Activated CD4-positive, alpha-beta T cell treated with anti-CD3 and anti-CD28 coated beads for 36 hours (primary cell): ENCODE measurements at regions not wholly inside any gene's neighbourhood (a gene's known extent, or its start where the extent isn't known, plus 50 kb on each side); places are given as distances from the start of the nearest gene placed in this dataset.
A peak's percentile ranks its signal among the peaks of the same experiment; 100 is the strongest.
"Not testable (repeated sequence)": the region's sequence is repeated elsewhere in the genome, so short reads cannot be mapped to it uniquely, and the experiment has no call there.

Source experiments
- ATAC-seq: fragments of 200-7000 bp; cut with Tn5 transposase; one replicate; pipeline ENCODE4 v1.10.0; 2021; ENCODE audit warnings: mild to moderate bottlenecking, moderate library complexity
- CTCF ChIA-PET: fragments of 350-600 bp; sonication (Branson Sonifier 250); formaldehyde crosslinking; loops from one replicate; lab custom pipeline; 2021; ENCODE audit warnings: antibody characterized with exemption; lab: Charles Lee
- POLR2A ChIA-PET: fragments of 350-600 bp; sonication (Branson Sonifier 250); formaldehyde crosslinking; loops from one replicate; lab custom pipeline; 2021; ENCODE audit warnings: antibody characterized with exemption, inconsistent platforms; lab: Charles Lee
- DNase-seq: peaks from one replicate; pipeline ENCODE4 v3.0.0-alpha.2; 2020
- H3K27ac Mint-ChIP-seq: one replicate; pipeline ENCODE4 v1.8.0; 2021; ENCODE audit warnings: mixed read lengths
- H3K27me3 Mint-ChIP-seq: one replicate; pipeline ENCODE4 v1.8.0; 2021; ENCODE audit warnings: mixed read lengths
- H3K36me3 Mint-ChIP-seq: one replicate; pipeline ENCODE4 v1.8.0; 2021; ENCODE audit warnings: low read depth, mixed read lengths
- H3K4me1 Mint-ChIP-seq: one replicate; pipeline ENCODE4 v1.8.0; 2021; ENCODE audit warnings: mixed read lengths
- H3K4me3 Mint-ChIP-seq: one replicate; pipeline ENCODE4 v1.8.0; 2021; ENCODE audit warnings: mild to moderate bottlenecking, moderate library complexity, mixed read lengths
- H3K9me3 Mint-ChIP-seq: one replicate; pipeline ENCODE4 v1.8.0; 2021; ENCODE audit warnings: low read depth, mixed read lengths
- intact Hi-C, 2 experiments: fragments of 100-400 bp; cut with DNase I in 1 of 2; cut with micrococcal nuclease in 1 of 2; formaldehyde crosslinking; loops; one replicate each; pipeline versions ENCODE4 v1.14.2 to v1.15.1; 2022 to 2024; cut with DNase I, micrococcal nuclease

GRCh38 chrX:136975684-136976470 lies 57.9 kb downstream of the GPR101 start:
- DNase-seq (no peak), ATAC-seq (no peak)
- ChIA-PET CTCF (interaction anchor here (1.2 kb wide), 1 partner anchor 63 kb away, joined by 3 read pairs; no protein-coding TSS in a partner anchor), POLR2A (no interaction called here)
- Mint-ChIP-seq H3K27me3 (no peaks in the 10 kb centered on the region), H3K4me1 (no peaks in the 10 kb centered on the region), H3K4me3 (no peak overlapping the region), H3K9me3 (no peaks in the 10 kb centered on the region), H3K36me3 (no peaks in the 10 kb centered on the region), H3K27ac (no peak overlapping the region)
- intact Hi-C loops: no loop called here

GRCh38 chrX:136967966-136968365 lies 65.8 kb downstream of the GPR101 start:
- Mint-ChIP-seq H3K4me3 (no peak overlapping the region), H3K27me3 (no peaks in the 10 kb centered on the region), H3K9me3 (no peaks in the 10 kb centered on the region), H3K36me3 (no peaks in the 10 kb centered on the region), H3K4me1 (peaks cover 11% of the 10 kb centered on the region), H3K27ac (no peak overlapping the region)
- intact Hi-C loops: no loop called here
- ATAC-seq (peak; percentile 47), DNase-seq (no peak)
- ChIA-PET POLR2A (no interaction called here), CTCF (interaction anchor here (0.6 kb wide), 1 partner anchor 260 kb away, joined by 5 read pairs; no protein-coding TSS in a partner anchor)

- Mint-ChIP-seq H3K9me3 (no peaks in the 10 kb centered on the region), H3K27ac (no peak overlapping the region), H3K27me3 (no peaks in the 10 kb centered on the region), H3K4me3 (no peak overlapping the region), H3K4me1 (peaks cover 14% of the 10 kb centered on the region), H3K36me3 (no peaks in the 10 kb centered on the region)
- peak; percentile 22 for DNase-seq
- POLR2A ChIA-PET: no interaction called here
- ATAC-seq: peak; percentile 84
- intact Hi-C loops: loop anchor here in 1 of 2 experiments (5.0 kb wide), 1 partner anchor 68 kb away; the partner anchor contains the start of gene GPR101
- CTCF ChIA-PET: interaction anchor here (1.0 kb wide), 1 partner anchor 84 kb away, joined by 3 read pairs; no protein-coding TSS in a partner anchor
These were observed 69.8 kb downstream of the GPR101 start for GRCh38 chrX:136963973-136964372.

- H3K4me1 Mint-ChIP-seq: peaks cover 11% of the 10 kb centered on the region
- intact Hi-C loops: loop anchor here in 1 of 2 experiments (5.0 kb wide), 1 partner anchor 71 kb away; the partner anchor contains the start of gene GPR101
- CTCF ChIA-PET: interaction anchor here (0.6 to 1.7 kb wide), 2 partner anchors 13 to 232 kb away, joined by 3 to 6 read pairs; no protein-coding TSS in a partner anchor
- POLR2A ChIA-PET: interaction anchor here (0.5 to 0.7 kb wide), 2 partner anchors 91 to 345 kb away, joined by 3 to 8 read pairs; no protein-coding TSS in a partner anchor
- DNase-seq (no peak), ATAC-seq (peak; percentile 33)
- no peak overlapping the region for H3K4me3 Mint-ChIP-seq
- H3K9me3 Mint-ChIP-seq: no peaks in the 10 kb centered on the region
- H3K36me3 Mint-ChIP-seq: no peaks in the 10 kb centered on the region
- no peak overlapping the region for H3K27ac Mint-ChIP-seq
- H3K27me3 Mint-ChIP-seq: no peaks in the 10 kb centered on the region
These were observed 72.1 kb downstream of the GPR101 start for GRCh38 chrX:136961594-136962135.

- H3K36me3 Mint-ChIP-seq: no peaks in the 10 kb centered on the region
- intact Hi-C loops: loop anchor here (1.0 kb wide), 2 partner anchors 97 to 239 kb away; no protein-coding TSS in a partner anchor
- POLR2A ChIA-PET: no interaction called here
- DNase-seq (no peak), ATAC-seq (no peak)
- no peak overlapping the region for H3K27ac Mint-ChIP-seq
- H3K9me3 Mint-ChIP-seq: no peaks in the 10 kb centered on the region
- H3K4me3 Mint-ChIP-seq: no peak overlapping the region
- H3K27me3 Mint-ChIP-seq: no peaks in the 10 kb centered on the region
- H3K4me1 Mint-ChIP-seq: no peaks in the 10 kb centered on the region
- CTCF ChIA-PET: interaction anchor here (0.6 to 1.6 kb wide), 6 partner anchors 12 to 478 kb away, joined by 3 to 10 read pairs (median 4); no protein-coding TSS in a partner anchor
These were observed 74.4 kb upstream of the RBMX start for GRCh38 chrX:136954930-136955329.

- DNase-seq (peak; percentile 78), ATAC-seq (peak; percentile 76)
- Mint-ChIP-seq H3K4me3 (no peak overlapping the region), H3K4me1 (no peaks in the 10 kb centered on the region), H3K27ac (no peak overlapping the region), H3K9me3 (no peaks in the 10 kb centered on the region), H3K36me3 (no peaks in the 10 kb centered on the region), H3K27me3 (no peaks in the 10 kb centered on the region)
- POLR2A ChIA-PET: no interaction called here
- CTCF ChIA-PET: interaction anchor here (0.6 to 1.6 kb wide), 8 partner anchors 11 to 1439 kb away, joined by 3 to 10 read pairs (median 4); no protein-coding TSS in a partner anchor
- intact Hi-C loops: no loop called here
These were observed 73.6 kb upstream of the RBMX start for GRCh38 chrX:136953867-136954787.

- H3K27me3 Mint-ChIP-seq: no peaks in the 10 kb centered on the region
- H3K9me3 Mint-ChIP-seq: no peaks in the 10 kb centered on the region
- POLR2A ChIA-PET: no interaction called here
- CTCF ChIA-PET: no interaction called here
- H3K4me3 Mint-ChIP-seq: no peak overlapping the region
- no peak overlapping the region for H3K27ac Mint-ChIP-seq
- DNase-seq (no peak), ATAC-seq (no peak)
- H3K36me3 Mint-ChIP-seq: no peaks in the 10 kb centered on the region
- no peaks in the 10 kb centered on the region for H3K4me1 Mint-ChIP-seq
- intact Hi-C loops: no loop called here
These were observed 69.7 kb upstream of the RBMX start for GRCh38 chrX:136950211-136950610.

GRCh38 chrX:136941396-136942337 lies 61.1 kb upstream of the RBMX start:
- ATAC-seq: peak; percentile 42

GRCh38 chrX:136936183-136936549 lies 55.6 kb upstream of the RBMX start:
- POLR2A ChIA-PET: no interaction called here
- CTCF ChIA-PET: no interaction called here
- no peak for DNase-seq
- Mint-ChIP-seq H3K27ac (peak overlapping the region; percentile 68), H3K36me3 (peaks cover 5% of the 10 kb centered on the region), H3K4me1 (peaks cover 20% of the 10 kb centered on the region), H3K27me3 (no peaks in the 10 kb centered on the region), H3K9me3 (no peaks in the 10 kb centered on the region), H3K4me3 (peak overlapping the region; percentile 48)
- ATAC-seq: no peak
- intact Hi-C loops: no loop called here

More at GRCh38 chrX:136941396-136942337, 61.1 kb upstream of the RBMX start:
- POLR2A ChIA-PET: interaction anchor here (0.6 kb wide), 2 partner anchors 101 to 899 kb away, joined by 3 to 5 read pairs; no protein-coding TSS in a partner anchor
- Mint-ChIP-seq H3K9me3 (no peaks in the 10 kb centered on the region), H3K36me3 (peaks cover 10% of the 10 kb centered on the region), H3K27ac (no peak overlapping the region), H3K27me3 (no peaks in the 10 kb centered on the region), H3K4me3 (no peak overlapping the region), H3K4me1 (peaks cover 3% of the 10 kb centered on the region)
- intact Hi-C loops: no loop called here
- CTCF ChIA-PET: no interaction called here
- DNase-seq: no peak

GRCh38 chrX:136935533-136936182 lies 55.1 kb upstream of the RBMX start:
- peaks cover 20% of the 10 kb centered on the region for H3K4me1 Mint-ChIP-seq
- H3K27ac Mint-ChIP-seq: peak overlapping the region; percentile 79
- intact Hi-C loops, H3K27me3 Mint-ChIP-seq, CTCF ChIA-PET, H3K9me3 Mint-ChIP-seq, POLR2A ChIA-PET, H3K36me3 Mint-ChIP-seq: not testable (repeated sequence)
- DNase-seq (peak; percentile 28), ATAC-seq (peak; percentile 58)
- H3K4me3 Mint-ChIP-seq: peak overlapping the region; percentile 48
